Choroid plexus epithelial cell (primary cell): ENCODE measurements at regions not wholly inside any gene's neighbourhood (a gene's known extent, or its start where the extent isn't known, plus 50 kb on each side); places are given as distances from the start of the nearest gene placed in this dataset.

ENCODE experiments used
- DNase-seq: peaks from one replicate; pipeline ENCODE4 v3.0.0-alpha.2; 2010; ENCODE audit warnings: low read depth
- H3K4me3 ChIP-seq: 2 replicates; pipeline ENCODE4 v1.5.1; 2011; ENCODE audit warnings: low read depth, mild to moderate bottlenecking, control low read depth, low read length, moderate library complexity
- CTCF ChIP-seq: conservative IDR thresholded peaks from 2 replicates; pipeline ENCODE4 v1.5.1; 2011; ENCODE audit warnings: low read depth, mild to moderate bottlenecking, control low read depth, inconsistent platforms, low read length, moderate library complexity

GRCh38 chr16:49097964-49098363, 183.7 kb downstream of the CBLN1 start:
- TF ChIP-seq CTCF, result no peak
- H3K4me3 ChIP-seq, result no peak overlapping the region
- no peak for DNase-seq

- no peak for DNase-seq
- no peak overlapping the region for H3K4me3 ChIP-seq
- no peak for TF ChIP-seq CTCF
These were observed 185.3 kb downstream of the CBLN1 start for GRCh38 chr16:49096176-49096945.

- no peak for TF ChIP-seq CTCF
- DNase-seq, result no peak
- H3K4me3 ChIP-seq, result no peak overlapping the region
These were observed 186.1 kb downstream of the CBLN1 start for GRCh38 chr16:49095539-49095938.

- no peak overlapping the region for H3K4me3 ChIP-seq
- no peak for DNase-seq
- no peak for TF ChIP-seq CTCF
These were observed 187.2 kb downstream of the CBLN1 start for GRCh38 chr16:49094471-49094870.

GRCh38 chr16:49093939-49094338, 187.7 kb downstream of the CBLN1 start:
- no peak overlapping the region for H3K4me3 ChIP-seq
- TF ChIP-seq CTCF, result no peak
- no peak for DNase-seq

- H3K4me3 ChIP-seq, result no peak overlapping the region
- TF ChIP-seq CTCF, result no peak
- no peak for DNase-seq
These were observed 188.9 kb downstream of the CBLN1 start for GRCh38 chr16:49092704-49093103.

- TF ChIP-seq CTCF, result no peak
- DNase-seq, result no peak
- H3K4me3 ChIP-seq, result no peak overlapping the region
These were observed 192.1 kb downstream of the CBLN1 start for GRCh38 chr16:49089533-49089932.
